ENCODE measurements at regions not wholly inside any gene's neighbourhood (a gene's known extent, or its start where the extent isn't known, plus 50 kb on each side); places are given as distances from the start of the nearest gene placed in this dataset.

DNA sequence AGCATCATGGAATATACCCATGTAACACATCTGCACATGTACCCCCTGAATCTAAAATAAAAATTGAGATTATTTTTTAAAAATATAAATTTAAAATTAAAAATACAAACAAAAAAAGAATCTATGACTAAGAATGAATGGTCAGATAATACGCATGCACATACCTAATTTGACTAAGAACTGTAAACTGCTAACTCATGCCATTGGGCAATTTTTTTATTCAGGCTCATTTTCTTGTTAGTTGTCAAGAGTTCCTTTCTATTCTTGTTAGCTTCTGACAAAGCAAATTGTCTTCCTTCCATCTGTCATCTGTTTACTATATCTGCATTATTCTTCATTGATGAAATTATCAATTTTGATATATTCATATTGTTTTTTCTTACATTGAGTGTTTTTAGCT is 69.5 kb upstream of the HAND1 start:
- BruUV-seq (replicated peaks): no TSS peak
- Histone ChIP-seq H3K9ac (ENCODE audit: low read length) (no peak overlapping the region), H2AFZ (ENCODE audit: low read depth, low read length, poor library complexity, severe bottlenecking) (no peak overlapping the region), H4K20me1 (ENCODE audit: insufficient read depth) (no peaks in the 10 kb centered on the region), H3K36me3 (ENCODE audit: control insufficient read depth in 1 of 2, insufficient read depth in 2 of 2, low read length in 2 of 2) (no peaks in the 10 kb centered on the region), H3K9me3 (ENCODE audit: control insufficient read depth in 1 of 2, insufficient read depth in 1 of 2, low read depth in 1 of 2, low read length in 2 of 2) (no peaks in the 10 kb centered on the region; a peak in 1 of 4 replicates), H3K9me2 (ENCODE audit: insufficient read depth) (no peaks in the 10 kb centered on the region), H3K27ac (ENCODE audit: low read depth, low read length) (no peak overlapping the region), H3K79me2 (ENCODE audit: insufficient read depth, low read length) (no peaks in the 10 kb centered on the region), H3K4me2 (ENCODE audit: low read length) (no peak overlapping the region), H3K4me3 (replicated peaks in 1 of 2; ENCODE audit: low read depth in 1 of 2, low read length in 2 of 2) (no peak overlapping the region), H3K4me1 (ENCODE audit: control insufficient read depth in 1 of 2, insufficient read depth in 2 of 2, low read length in 2 of 2) (no peaks in the 10 kb centered on the region), H3K27me3 (ENCODE audit: insufficient read depth, low read length) (0 out of 2 replicates have a peak, but pooled peaks cover 6% of the 10 kb centered on the region)
- ATAC-seq (no peak), DNase-seq (ENCODE audit: low read depth, low spot score) (no peak)
- intact Hi-C loops (cut with micrococcal nuclease): no loop called here
- POLR2A ChIA-PET: no interaction called here
- TF ChIP-seq FOSL1 (IDR thresholded peaks at IDR 0.05; ENCODE audit: low read depth) (no peak), CEBPB (IDR thresholded peaks at IDR 0.05; ENCODE audit: low read depth) (no peak), EZH2 (IDR thresholded peaks at IDR 0.05) (no peak), RAD21 (IDR thresholded peaks at IDR 0.05; ENCODE audit: low read depth) (no peak), REST (IDR thresholded peaks at IDR 0.05; ENCODE audit: low read depth) (no peak), JUND (IDR thresholded peaks at IDR 0.05) (no peak), ELF1 (IDR thresholded peaks at IDR 0.05; ENCODE audit: borderline replicate concordance, low read depth) (no peak), ZBTB33 (IDR thresholded peaks at IDR 0.05; ENCODE audit: extremely low read depth, insufficient replicate concordance, low read length) (no peak), CBX3 (IDR thresholded peaks at IDR 0.05; ENCODE audit: low read depth) (no peak), SIN3A (IDR thresholded peaks at IDR 0.05; ENCODE audit: low read depth) (no peak)
- TF ChIP-seq, protein P1, sequence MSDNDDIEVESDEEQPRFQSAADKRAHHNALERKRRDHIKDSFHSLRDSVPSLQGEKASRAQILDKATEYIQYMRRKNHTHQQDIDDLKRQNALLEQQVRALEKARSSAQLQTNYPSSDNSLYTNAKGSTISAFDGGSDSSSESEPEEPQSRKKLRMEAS (IDR thresholded peaks at IDR 0.05): no peak
- CTCF ChIA-PET: interaction anchor here (1.1 kb wide), 1 partner anchor 27 kb away, joined by 4 read pairs; no protein-coding TSS in a partner anchor
- RAD21 ChIA-PET (ENCODE audit: low non-redundant PET in 1 of 2, low total read pairs in 2 of 2, uncharacterized antibody in 2 of 2, unreplicated experiment in 2 of 2): no interaction called here
